Natural killer cell (primary cell): ENCODE measurements at regions not wholly inside any gene's neighbourhood (a gene's known extent, or its start where the extent isn't known, plus 50 kb on each side); places are given as distances from the start of the nearest gene placed in this dataset.

ENCODE experiments used
- ATAC-seq, 3 donors: fragments of 150-1000 bp in 2 of 3; fragments of 200-7000 bp in 1 of 3; cut with Tn5 transposase; 1 replicate in 1 of 3; 2 replicates in 2 of 3; pipeline ENCODE4 v1.10.0; 2021; ENCODE audit warnings: mild to moderate bottlenecking in 2 of 3, moderate library complexity in 2 of 3
- DNase-seq, 2 donors: peaks; one replicate each; pipeline versions ENCODE4 v3.0.0 to v3.0.0-alpha.2; 2013 to 2021; ENCODE audit warnings: mixed read lengths in 1 of 2
- H3K27ac ChIP-seq: one replicate; pipeline ENCODE4 v1.5.1; 2013; ENCODE audit warnings: mild to moderate bottlenecking, low read length
- H3K27me3 ChIP-seq: one replicate; pipeline ENCODE4 v1.6.1; 2013; ENCODE audit warnings: low read length; ENCODE audit not compliant: control insufficient read depth, insufficient read depth
- H3K36me3 ChIP-seq: one replicate; pipeline ENCODE4 v1.6.1; 2013; ENCODE audit warnings: low read length; ENCODE audit not compliant: control insufficient read depth, insufficient read depth
- H3K4me1 ChIP-seq: one replicate; pipeline ENCODE4 v1.6.1; 2013; ENCODE audit warnings: low read length; ENCODE audit not compliant: control insufficient read depth, insufficient read depth
- H3K4me3 ChIP-seq: one replicate; pipeline ENCODE4 v1.5.1; 2013; ENCODE audit warnings: low read length
- H3K9me3 ChIP-seq: one replicate; pipeline ENCODE4 v1.6.1; 2013; ENCODE audit warnings: low read length; ENCODE audit not compliant: control insufficient read depth, insufficient read depth
- H3K27ac Mint-ChIP-seq, 2 donors: one replicate each; pipeline ENCODE4 v1.8.0; 2022; ENCODE audit warnings: mild to moderate bottlenecking in 2 of 2, mixed read lengths in 2 of 2, moderate library complexity in 1 of 2
- H3K27me3 Mint-ChIP-seq, 2 donors: one replicate each; pipeline ENCODE4 v1.8.0; 2022; ENCODE audit warnings: low read depth in 2 of 2, mixed read lengths in 2 of 2
- H3K36me3 Mint-ChIP-seq: one replicate; pipeline ENCODE4 v1.8.0; 2022; ENCODE audit warnings: mixed read lengths
- H3K4me1 Mint-ChIP-seq, 2 donors: one replicate each; pipeline ENCODE4 v1.8.0; 2022; ENCODE audit warnings: mixed read lengths in 2 of 2
- H3K4me3 Mint-ChIP-seq: one replicate; pipeline ENCODE4 v1.8.0; 2022; ENCODE audit warnings: mild to moderate bottlenecking, moderate library complexity, mixed read lengths
- H3K9me3 Mint-ChIP-seq, 2 donors: one replicate each; pipeline ENCODE4 v1.8.0; 2022; ENCODE audit warnings: mixed read lengths in 2 of 2
- CTCF ChIP-seq: fragments of 200-600 bp; IDR thresholded peaks from one replicate; pipeline ENCODE4 v1.8.0; 2022; ENCODE audit warnings: antibody characterized with exemption
- WGBS: methylation state at CpG from one replicate; pipeline ENCODE4 v1.1.7; 2013; ENCODE audit warnings: missing lambda C conversion rate; ENCODE audit not compliant: insufficient coverage; 5-methylcytosine and 5-hydroxymethylcytosine counted together
- intact Hi-C: fragments of 100-400 bp; cut with micrococcal nuclease; formaldehyde crosslinking; loops from one replicate; pipeline ENCODE4 v1.14.2; 2022

- 50% methylated on average over 4 of the region's 7 CpGs for WGBS
- DNase-seq (no peak), ATAC-seq (no peak)
- H3K27me3 ChIP-seq, result no peaks in the 10 kb centered on the region
- H3K4me1 ChIP-seq, result no peaks in the 10 kb centered on the region
- no peak overlapping the region for H3K4me3 Mint-ChIP-seq
- H3K9me3 Mint-ChIP-seq, result no peaks in the 10 kb centered on the region
- no peak overlapping the region for H3K27ac ChIP-seq
- H3K9me3 ChIP-seq, result no peaks in the 10 kb centered on the region
- peaks cover 6 to 20% of the 10 kb centered on the region in 2 donors for H3K27me3 Mint-ChIP-seq
- no peaks in the 10 kb centered on the region for H3K36me3 ChIP-seq
- H3K4me1 Mint-ChIP-seq, result peaks cover 0 to 5% of the 10 kb centered on the region in 2 donors
- intact Hi-C loops, result no loop called here
- H3K4me3 ChIP-seq, result no peak overlapping the region
- H3K36me3 Mint-ChIP-seq, result no peaks in the 10 kb centered on the region
- no peak for TF ChIP-seq CTCF
- H3K27ac Mint-ChIP-seq, result no peak overlapping the region
These were observed 192.2 kb upstream of the EXOC2 start for GRCh38 chr6:885051-885590.

GRCh38 chr6:884570-884969 is 191.6 kb upstream of the EXOC2 start:
- no peaks in the 10 kb centered on the region for H3K9me3 ChIP-seq
- H3K4me1 Mint-ChIP-seq, result peaks cover 0 to 5% of the 10 kb centered on the region in 2 donors
- H3K9me3 Mint-ChIP-seq, result no peaks in the 10 kb centered on the region
- intact Hi-C loops, result no loop called here
- no peaks in the 10 kb centered on the region for H3K36me3 Mint-ChIP-seq
- no peak overlapping the region for H3K4me3 Mint-ChIP-seq
- H3K27me3 ChIP-seq, result no peaks in the 10 kb centered on the region
- 53% methylated on average over 2 of the region's 2 CpGs for WGBS
- no peak for TF ChIP-seq CTCF
- H3K36me3 ChIP-seq, result no peaks in the 10 kb centered on the region
- no peak overlapping the region for H3K27ac ChIP-seq
- no peak overlapping the region for H3K4me3 ChIP-seq
- no peaks in the 10 kb centered on the region for H3K4me1 ChIP-seq
- H3K27me3 Mint-ChIP-seq, result peaks cover 8 to 25% of the 10 kb centered on the region in 2 donors
- H3K27ac Mint-ChIP-seq, result no peak overlapping the region
- DNase-seq, result no peak
- no peak for ATAC-seq

- H3K9me3 Mint-ChIP-seq, result no peaks in the 10 kb centered on the region
- TF ChIP-seq CTCF, result no peak
- H3K27ac Mint-ChIP-seq, result no peak overlapping the region
- intact Hi-C loops, result no loop called here
- ATAC-seq (no peak), DNase-seq (no peak)
- H3K4me1 Mint-ChIP-seq, result peaks cover 0 to 5% of the 10 kb centered on the region in 2 donors
- H3K4me3 Mint-ChIP-seq, result no peak overlapping the region
- Histone ChIP-seq H3K27me3 (no peaks in the 10 kb centered on the region), H3K9me3 (no peaks in the 10 kb centered on the region), H3K4me3 (no peak overlapping the region), H3K27ac (no peak overlapping the region), H3K36me3 (no peaks in the 10 kb centered on the region), H3K4me1 (no peaks in the 10 kb centered on the region)
- WGBS, result 73% methylated on average over 10 of the region's 11 CpGs
- H3K36me3 Mint-ChIP-seq, result no peaks in the 10 kb centered on the region
- peaks cover 13 to 41% of the 10 kb centered on the region in 2 donors for H3K27me3 Mint-ChIP-seq
These were observed 189.2 kb upstream of the EXOC2 start for GRCh38 chr6:882084-882598.

- H3K27ac ChIP-seq, result no peak overlapping the region
These were observed 185.2 kb upstream of the EXOC2 start for GRCh38 chr6:878179-878578.

More at GRCh38 chr6:878179-878578, 185.2 kb upstream of the EXOC2 start:
- peaks cover 16 to 45% of the 10 kb centered on the region in 2 donors for H3K27me3 Mint-ChIP-seq
- ATAC-seq (no peak), DNase-seq (no peak)
- no peak overlapping the region for H3K27ac Mint-ChIP-seq
- Histone ChIP-seq H3K4me3 (no peak overlapping the region), H3K27me3 (no peaks in the 10 kb centered on the region), H3K9me3 (no peaks in the 10 kb centered on the region), H3K36me3 (no peaks in the 10 kb centered on the region), H3K4me1 (no peaks in the 10 kb centered on the region)
- intact Hi-C loops, result no loop called here
- 82% methylated on average over 7 of the region's 11 CpGs for WGBS
- no peak for TF ChIP-seq CTCF
- no peaks in the 10 kb centered on the region for H3K9me3 Mint-ChIP-seq
- H3K4me3 Mint-ChIP-seq, result no peak overlapping the region
- no peaks in the 10 kb centered on the region for H3K4me1 Mint-ChIP-seq
- no peaks in the 10 kb centered on the region for H3K36me3 Mint-ChIP-seq
